ENCODE measurements at regions not wholly inside any gene's neighbourhood (a gene's known extent, or its start where the extent isn't known, plus 50 kb on each side); places are given as distances from the start of the nearest gene placed in this dataset.
"Not testable (repeated sequence)": the region's sequence is repeated elsewhere in the genome, so short reads cannot be mapped to it uniquely, and the experiment has no call there.

DNA sequence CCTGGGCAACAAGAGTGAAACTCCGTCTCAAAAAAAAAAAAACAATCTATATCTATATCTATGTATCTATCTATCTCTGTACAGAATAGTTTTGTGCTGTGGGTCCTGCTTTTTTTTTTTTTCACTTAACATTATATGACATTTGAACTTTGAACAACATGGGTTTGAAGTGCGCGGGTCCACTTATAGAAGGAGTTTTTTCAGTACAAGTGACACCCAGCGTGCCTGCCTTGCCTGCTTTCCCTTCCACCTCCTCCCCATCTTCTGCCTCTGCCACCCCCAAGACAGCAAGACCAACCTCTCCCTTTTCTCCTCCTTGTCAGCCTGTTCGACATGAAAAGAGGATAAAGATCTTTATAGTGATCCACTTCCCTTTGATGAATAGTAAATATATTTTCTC lies 102.2 kb upstream of the KCNG1 start:
- no peak for DNase-seq (ENCODE audit: low spot score)

DNA sequence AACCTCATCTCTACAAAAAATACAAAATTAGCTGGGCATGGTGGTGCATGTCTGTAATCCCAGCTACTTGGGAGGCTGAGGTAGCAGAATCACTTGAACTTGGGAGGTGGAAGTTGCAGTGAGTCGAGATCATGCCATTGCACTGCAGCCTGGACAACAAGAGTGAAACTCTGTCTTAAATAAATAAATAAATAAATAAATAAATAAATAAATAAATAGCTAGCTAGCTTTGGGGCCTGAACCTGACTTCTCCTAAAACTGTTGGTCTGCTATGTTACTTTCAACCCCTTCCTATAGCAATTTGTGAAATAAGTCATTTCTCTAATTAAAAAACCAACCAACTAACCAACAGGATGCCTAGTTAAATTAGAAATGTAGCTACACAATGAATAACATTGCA lies 101.0 kb upstream of the KCNG1 start:
- not testable (repeated sequence) for DNase-seq (ENCODE audit: low spot score)

DNA sequence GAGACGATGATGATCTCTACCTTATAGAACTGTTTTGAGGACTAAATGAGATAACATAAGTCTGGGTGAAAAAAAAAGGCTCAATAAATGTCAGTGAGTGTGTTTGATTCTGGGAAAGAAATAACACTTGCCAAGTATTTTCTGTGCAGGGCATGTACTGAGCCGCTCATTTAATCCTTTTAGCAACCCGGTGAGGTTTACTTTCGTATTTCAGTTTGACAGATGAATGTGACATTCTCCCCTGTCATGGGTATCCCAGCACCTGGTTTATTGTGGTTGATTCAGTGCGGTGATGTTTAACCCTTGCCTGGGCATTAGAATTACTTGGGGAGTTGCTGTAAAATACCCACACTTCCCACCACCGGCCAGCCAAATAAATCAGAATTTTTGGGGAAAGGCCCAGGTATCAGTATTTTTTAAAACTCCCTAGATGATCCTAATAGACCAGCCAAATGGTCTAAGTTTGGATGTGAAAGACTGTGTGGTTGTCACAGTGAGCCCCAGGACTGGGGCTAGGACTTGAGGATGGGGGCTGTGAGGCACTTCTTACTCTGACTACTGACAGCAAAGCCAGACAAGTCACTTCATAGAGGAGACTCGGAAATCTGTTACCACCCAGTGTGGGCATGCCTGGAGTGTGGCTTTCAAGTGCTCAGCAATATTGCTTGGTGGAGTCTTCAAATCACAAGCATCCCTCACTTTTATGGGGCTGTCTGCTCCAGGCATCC lies 100.2 kb upstream of the KCNG1 start:
- no peak for DNase-seq (ENCODE audit: low spot score)

DNA sequence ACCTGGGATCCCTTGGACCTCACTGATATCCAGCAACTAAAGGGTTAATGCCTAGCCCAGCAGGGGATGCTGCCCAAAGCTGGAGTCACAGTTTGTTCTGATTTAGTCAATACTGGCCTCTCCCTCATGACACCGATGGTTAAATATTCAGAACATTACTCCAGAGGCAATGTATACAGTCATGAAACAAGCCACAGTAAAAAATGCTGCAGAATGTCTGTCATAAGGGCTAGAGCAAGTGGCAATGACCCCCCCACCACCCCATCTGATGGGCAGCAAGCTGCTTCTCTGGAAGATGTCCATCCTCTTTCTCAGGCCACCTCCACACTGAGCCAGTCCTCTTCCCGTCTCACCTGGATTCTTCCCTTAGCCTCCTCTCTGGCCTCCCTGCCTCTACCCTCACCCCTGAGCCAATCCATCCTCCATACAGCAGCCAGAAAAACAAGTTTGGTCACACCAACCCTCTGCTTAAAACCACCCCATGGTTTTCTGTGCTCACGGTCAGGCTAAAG lies 99.0 kb upstream of the KCNG1 start:
- DNase-seq (ENCODE audit: low spot score): no peak

DNA sequence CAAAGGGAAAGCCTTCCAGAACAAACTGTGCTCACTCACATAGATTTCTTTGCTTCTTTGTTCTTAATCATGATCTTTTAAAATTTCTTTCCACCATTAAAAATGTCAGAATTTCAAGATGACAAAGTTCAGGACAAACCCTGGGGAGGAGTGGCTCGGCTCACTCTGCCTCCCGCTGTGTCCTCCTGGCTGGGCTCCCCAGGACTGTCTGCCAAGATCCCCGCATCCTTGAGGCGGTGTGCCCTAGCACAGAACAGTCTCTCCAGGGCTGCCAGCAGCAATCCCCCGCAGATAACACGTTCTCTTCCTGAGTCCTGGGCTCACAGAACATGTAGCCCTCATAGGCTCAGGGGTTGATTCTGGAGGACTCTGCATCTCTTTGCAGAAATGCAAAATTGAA lies 98.4 kb upstream of the KCNG1 start:
- DNase-seq (ENCODE audit: low spot score): no peak

DNA sequence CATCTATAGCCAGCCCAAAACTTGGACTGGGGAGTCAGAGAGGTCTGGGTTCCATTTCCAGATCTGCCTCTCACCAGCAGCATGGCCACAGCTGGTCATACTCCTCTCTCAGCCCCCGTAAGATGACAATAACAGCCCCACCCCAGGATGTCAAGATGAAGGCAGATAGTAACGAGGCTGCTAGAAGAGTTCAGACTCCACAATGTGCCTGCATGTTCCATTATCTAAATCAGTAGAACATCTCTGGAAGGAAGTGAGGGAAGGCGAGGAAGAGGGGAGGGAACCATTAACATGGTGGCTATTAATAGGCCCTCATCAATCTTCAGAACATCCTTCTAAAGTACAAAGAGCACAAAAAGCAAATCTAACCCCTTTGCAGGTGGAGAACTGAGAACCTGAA lies 98.0 kb upstream of the KCNG1 start:
- DNase-seq (ENCODE audit: low spot score): no peak

DNA sequence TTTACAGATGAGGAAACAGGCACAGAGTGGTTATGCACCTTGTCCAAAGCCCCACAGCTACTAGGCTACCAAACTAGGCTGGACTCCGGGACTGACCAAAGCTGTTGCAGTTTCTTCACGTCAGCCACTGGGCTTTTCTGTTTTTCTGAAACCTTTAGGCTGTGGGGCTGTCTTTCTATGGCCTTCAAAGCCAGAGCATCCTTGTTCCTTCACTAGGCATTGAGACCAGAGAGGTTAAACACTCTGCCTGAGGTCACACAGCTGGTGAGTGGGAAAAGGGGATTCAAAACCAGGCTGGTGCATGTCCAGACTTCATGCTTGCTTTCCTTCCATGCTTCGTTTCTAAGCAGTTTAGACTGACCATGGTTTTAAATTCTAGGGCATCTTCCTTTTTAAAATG lies 97.5 kb upstream of the KCNG1 start:
- DNase-seq (ENCODE audit: low spot score): no peak

DNA sequence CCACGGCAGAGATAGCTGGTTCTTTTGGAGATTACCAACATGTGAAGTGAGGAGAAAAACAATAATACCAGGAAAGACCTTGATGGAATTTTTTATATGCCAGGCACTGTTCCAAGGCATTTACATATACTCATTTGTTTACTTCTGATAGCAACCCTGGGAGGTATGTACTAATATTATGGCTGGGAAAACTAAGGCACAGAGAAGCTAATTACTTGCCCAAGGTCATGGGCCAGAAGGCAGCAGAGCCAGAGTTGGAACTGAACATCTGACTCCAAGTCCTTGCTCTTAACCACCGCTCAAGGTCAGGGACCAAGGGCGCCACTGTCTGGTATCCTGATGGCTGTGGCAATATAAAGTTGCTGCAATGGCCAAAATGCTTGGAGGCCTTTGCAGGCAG lies 97.0 kb upstream of the KCNG1 start:
- no peak for DNase-seq (ENCODE audit: low spot score)

DNA sequence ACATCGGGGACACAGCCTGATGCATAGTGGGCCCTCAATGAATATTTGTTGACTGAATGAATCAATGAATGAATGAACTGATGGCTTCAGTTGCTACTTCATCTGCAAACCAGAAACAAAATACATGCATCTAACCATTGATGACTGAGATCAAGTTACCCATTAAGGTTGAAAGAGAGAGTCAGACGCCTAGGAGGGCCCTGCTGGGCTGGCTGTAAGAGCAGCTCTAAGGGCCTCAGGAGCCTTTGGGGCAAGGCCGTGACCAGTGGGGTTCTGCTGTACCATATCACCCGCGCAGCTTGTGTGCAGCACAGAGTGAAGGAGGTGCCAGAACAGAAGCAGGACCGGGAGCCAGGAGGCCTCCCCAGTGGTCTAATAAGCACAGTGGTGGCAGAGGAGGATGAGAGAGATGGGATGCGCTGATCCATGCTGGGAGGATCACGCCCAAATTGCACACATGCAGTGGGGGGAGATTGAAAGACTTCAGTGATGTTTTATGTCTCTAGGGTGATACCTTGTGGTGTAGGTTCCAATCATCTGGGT lies 96.1 kb upstream of the KCNG1 start:
- DNase-seq (ENCODE audit: low spot score): no peak

DNA sequence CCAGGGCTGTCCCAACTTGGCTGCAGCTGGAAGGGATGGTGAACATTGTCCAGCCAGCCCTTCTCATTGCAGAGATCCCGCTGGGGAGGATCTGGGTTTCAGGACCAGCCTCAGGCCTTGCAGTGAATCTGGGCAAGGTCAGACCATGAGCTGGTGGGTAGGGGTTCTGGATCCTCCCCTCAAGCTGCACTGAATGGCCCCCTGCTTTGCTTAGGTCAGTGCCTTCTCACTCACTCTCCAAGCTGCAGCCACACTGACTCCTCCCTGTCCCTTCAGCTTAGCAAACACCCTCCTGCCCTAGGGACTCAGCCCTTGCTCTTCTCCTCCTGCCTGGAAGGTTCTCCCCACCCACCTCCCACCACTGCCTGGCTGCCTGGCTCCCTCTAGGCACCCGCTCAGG lies 95.3 kb upstream of the KCNG1 start:
- no peak for DNase-seq (ENCODE audit: low spot score)

DNA sequence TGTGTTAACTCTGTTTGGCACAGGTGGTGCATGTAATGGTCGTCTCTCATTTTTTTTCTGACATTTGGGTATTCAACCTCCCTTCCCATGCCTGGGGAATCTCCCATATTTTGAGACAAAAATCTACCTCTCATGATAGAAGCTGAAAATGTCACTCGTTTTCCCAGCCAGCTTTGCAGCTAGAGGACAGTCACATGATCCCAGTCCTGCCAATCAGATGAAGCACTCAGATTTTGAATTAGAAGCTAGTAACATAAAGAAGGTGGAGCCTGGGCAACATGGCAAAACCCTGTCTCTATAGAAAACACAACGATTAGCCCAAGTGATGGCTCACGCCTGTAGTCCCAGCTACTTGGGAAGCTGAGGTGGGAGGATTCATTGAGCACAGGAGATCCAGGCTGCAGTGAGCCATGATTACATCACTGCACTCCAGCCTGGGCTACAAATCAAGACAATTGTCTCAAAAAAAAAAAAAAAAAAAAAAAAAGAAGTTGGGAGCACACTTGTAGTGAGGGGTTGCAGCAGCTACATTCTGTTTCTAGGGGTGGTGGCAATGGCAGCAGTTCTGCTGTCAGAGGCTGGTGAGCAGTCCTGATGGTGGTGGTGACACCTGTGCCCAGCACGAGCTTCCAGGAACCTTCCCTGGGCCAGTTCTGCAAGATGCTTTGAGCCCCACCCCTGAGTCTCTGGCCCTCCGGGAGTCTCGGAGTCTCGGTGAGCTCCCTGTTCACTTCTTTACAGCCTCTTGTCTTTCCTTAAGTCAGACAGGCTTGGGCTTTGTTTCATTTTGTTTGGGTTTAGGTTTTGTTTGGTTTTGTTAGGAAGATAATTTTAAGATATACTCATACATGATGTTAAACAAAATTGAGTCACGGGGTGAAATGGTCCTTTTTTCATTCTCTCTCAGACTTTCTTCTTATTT lies 94.1 kb upstream of the KCNG1 start:
- no peak for DNase-seq (ENCODE audit: low spot score)

DNA sequence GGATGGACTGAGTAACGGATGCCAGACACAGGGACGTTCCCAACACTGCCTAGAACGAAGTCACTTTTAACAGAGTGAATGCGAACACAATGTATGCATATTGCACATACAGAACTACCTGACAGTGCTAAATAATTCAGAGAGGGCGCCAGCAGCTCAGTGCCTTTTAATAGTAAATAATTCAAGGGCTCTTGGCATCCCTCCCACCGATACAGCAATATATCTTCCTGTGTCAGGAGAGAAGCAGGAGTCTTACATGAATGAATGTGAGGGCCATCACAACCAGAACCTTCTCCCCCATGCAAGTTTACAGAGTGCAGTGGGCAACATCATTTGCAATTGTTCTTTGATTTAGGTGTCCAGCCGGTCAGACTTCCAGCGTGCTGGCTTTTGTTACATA lies 88.4 kb upstream of the KCNG1 start:
- no peak for DNase-seq (ENCODE audit: low spot score)

DNA sequence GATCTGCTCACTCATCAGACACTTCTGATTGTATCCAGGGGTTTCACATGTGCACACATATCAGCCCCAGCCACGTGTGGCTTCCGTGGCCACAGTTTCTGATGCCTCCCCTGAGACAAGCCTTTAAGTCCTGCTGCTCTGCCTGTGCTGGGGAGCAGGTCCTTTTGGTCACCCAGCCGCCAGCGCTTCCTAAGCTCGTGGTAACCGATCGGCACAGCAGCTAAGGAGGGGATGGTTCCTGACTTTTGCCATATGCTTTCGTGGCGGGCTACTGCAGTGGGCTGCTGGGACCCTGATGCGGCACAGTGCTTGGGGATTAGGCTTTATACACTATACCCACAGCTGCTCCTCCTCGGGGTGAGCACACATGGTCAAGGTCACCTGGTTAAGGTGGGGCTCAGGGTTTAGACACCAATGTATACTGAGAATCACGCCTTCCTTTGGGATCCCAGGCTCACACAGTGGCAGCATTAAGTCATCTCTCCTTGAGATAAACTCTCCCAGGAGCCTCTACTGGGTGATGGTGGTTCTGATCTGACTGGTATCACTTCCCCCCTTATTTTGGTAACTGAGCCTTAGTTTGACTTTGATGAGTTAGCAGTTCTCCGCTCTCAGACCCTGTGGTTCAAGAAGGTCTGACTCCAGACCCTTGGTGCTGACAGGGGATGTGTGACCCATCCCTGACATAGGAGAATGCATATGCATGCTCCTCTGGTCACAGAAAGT lies 85.9 kb upstream of the KCNG1 start:
- no peak for DNase-seq (ENCODE audit: low spot score)

DNA sequence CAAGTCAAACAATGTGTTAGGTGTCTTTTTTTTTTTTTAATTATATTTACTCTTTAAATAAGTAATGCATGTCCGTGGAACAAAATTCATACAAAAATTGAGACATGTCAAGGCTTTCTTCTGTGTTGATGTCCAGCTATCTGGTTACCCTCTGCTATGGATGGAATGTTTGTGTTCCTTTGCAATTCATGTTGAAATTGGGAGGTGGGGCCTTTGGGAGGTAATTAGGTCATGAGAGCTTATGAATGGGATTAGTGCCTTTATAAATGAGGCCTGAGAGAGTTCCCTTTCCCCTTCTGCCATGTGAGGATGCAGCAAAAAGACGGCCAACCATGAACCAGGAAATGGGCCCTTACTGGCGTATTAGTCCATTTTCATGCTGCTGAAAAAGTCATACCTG lies 83.1 kb upstream of the KCNG1 start:
- DNase-seq (ENCODE audit: low spot score): no peak

DNA sequence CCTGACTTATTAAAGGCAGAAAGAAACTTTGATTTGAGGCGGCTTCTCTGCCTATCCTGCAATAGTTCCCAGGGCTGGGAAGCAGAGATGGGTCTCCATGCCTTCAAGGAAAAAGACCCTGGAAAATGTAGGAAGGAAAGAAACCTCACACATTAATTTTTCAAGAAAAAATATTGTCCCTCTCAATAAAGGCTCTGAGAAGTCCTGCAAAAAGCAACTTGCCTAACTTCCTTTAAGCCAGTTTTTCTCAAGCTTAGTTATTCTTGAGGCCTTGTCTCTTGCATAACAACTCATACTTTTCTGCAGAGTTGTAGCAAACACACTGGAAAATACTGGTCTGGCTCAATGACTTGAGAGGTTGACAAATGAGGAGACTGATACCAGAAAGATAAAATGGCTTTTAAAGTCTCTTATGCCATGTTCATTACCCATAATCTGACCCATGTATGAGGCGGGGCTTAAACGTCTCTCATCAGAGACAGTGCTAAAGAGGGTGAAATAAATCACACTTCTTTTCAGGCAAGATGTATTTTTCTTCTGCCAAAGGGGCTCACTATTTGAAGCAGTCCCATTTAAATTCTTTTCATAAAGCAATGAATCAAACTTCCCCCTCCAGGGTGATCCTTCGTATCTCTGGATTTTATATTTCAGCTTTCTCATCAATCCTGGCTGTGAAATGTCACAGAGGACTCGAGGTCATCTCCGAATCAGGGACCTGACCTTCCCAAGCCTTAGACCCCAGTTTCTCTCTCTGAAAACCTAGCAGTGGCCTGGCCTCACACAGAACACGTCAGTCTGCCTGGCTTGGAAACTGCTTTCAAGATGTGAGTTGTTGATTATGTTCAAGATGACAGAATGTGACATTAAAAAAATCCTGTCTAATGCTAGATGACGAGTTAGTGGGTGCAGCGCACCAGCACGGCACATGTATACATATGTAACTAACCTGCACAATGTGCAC lies 82.3 kb upstream of the KCNG1 start:
- DNase-seq (ENCODE audit: low spot score): no peak

DNA sequence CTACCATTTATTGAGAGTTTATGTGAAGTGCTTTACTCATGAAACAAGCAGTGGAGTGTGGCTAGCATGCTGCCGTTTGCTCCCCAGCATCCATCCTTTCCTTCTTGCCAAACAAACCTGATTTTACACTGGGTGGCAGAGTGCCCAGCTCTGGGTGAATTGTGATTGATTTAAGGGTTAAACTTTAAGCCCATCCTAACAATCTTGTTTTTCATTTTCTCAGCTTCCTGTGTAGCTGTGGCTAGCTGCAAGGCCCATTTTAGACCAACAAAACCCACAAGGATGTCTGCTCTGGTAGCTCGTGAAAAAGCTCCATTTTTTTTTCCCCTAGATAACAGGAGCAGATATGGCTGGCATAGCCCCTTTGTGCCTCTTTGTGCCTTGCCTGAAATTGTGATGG lies 77.7 kb upstream of the KCNG1 start:
- no peak for DNase-seq (ENCODE audit: low spot score)

DNA sequence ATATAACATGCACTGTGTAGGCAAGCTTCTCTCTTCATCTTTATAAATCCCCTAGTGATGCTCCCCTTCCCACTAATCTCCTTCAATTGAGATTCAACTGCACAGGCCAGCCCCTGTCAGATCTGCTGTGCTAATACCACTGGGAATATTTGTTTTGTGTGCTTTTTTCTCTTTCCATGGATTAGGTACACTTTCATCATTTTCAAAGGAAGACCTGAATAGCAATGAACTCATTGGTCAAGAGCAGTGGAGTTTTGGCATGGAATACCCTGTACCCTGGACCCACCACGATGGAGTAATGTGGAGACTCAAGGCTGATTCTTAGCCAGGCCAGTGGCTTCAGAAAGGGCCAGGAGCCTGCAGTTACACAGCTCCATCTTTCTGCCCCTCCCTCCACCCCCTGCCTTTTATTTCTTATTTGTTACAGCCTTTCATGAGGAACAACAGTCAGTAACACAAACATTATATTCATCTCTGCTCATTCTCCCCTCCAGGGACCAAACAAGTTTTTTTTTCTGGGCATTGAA lies 75.4 kb upstream of the KCNG1 start:
- no peak for DNase-seq (ENCODE audit: low spot score)

DNA sequence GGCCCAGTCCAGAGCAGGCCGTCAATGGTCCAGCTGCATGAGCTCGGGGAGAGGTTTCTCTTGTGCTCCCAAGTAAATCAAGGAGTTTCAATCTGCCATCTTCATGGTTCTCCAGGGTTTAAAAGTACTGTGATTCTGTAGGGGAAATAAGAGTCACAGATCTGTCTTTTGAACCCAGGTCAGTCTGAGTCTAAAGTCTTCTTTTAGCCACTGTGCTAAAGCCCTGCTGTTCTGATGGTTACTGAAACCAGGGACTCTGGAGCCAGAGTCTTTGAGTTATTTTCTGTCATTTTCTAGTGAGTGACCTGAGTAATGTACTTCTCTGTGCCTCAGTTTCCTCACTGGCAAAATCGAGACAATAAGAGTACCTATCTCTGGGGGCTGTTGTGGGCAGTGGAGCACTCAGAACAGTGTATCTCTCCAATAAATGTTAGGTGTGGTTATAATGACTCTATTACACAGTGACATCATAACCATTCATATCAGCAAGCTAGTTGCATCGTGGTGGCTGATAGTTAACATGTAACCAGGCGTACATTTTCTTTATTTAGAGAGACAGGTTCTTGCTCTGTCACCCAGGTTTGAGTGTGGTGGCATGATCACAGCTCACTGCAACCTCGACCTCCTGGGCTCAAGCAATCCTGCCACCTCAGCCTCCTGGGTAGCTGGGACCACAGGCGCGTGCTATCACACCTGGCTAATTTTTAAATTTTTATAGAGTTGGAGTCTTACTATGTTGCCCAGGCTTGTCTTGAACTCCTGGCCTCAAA lies 74.6 kb upstream of the KCNG1 start:
- DNase-seq (ENCODE audit: low spot score): no peak

DNA sequence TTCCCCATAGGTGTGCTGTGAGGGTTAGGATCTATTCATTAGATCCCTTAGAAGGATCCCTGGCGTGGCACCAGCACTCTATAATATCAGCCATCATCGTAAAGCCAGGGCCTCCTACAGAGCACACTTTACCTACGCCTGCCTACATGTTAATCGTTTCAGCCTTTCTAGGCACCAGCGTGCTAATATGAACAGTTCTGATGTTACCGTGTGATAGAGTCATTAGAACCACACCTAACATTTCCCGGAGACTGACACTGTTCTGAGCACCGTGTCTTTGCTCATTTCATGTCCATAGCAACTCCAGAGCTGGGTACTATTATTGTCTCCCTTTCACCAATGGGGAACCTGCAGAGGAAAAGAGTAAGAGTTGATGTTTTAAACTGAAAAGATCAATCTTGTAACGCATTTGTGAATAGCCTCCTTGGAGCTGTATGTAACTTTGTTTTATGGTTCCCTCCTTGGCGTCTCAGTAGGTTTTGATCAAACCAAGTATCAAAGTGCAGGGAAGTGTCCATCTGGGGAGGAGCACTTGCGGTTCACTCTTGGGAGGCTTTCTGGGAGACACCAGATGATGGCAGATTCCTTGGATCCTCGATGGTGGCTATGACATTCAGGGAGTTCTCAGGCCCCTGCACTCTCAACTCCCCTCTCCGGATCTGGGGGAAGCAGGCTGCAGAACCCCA lies 73.8 kb upstream of the KCNG1 start:
- no peak for DNase-seq (ENCODE audit: low spot score)
